Astrocyte (in vitro differentiated cells and primary cell): ENCODE measurements at regions not wholly inside any gene's neighbourhood (a gene's known extent, or its start where the extent isn't known, plus 50 kb on each side); places are given as distances from the start of the nearest gene placed in this dataset.

ENCODE experiments used
- CTCF ChIP-seq: IDR thresholded peaks from 2 replicates; pipeline ENCODE4 v1.5.1; 2011; ENCODE audit warnings: low read depth, mild to moderate bottlenecking, inconsistent platforms, low read length, moderate library complexity; ENCODE audit not compliant: insufficient read depth
- EZH2 ChIP-seq: IDR thresholded peaks from 2 replicates; pipeline ENCODE4 v1.6.1; 2012; ENCODE audit warnings: mild to moderate bottlenecking, low read length, inconsistent platforms; ENCODE audit not compliant: insufficient read depth

- TF ChIP-seq CTCF, result no peak
- no peak for TF ChIP-seq EZH2
These were observed 420.9 kb upstream of the SOX9 start for GRCh38 chr17:71699907-71700306.
